GM12878 (cell line): ENCODE measurements at regions not wholly inside any gene's neighbourhood (a gene's known extent, or its start where the extent isn't known, plus 50 kb on each side); places are given as distances from the start of the nearest gene placed in this dataset.
A peak's percentile ranks its signal among the peaks of the same experiment; 100 is the strongest.

Experiments used
- CTCF ChIP-seq, 3 experiments: IDR thresholded peaks in 2 of 3; conservative IDR thresholded peaks in 1 of 3; 2 replicates each; pipeline ENCODE4 v1.5.1; 2011; ENCODE audit warnings: low read depth in 3 of 3, low read length in 3 of 3, mild to moderate bottlenecking in 3 of 3, control low read depth in 2 of 3, moderate library complexity in 2 of 3, inconsistent platforms in 1 of 3, mixed read lengths in 1 of 3; ENCODE audit not compliant: control insufficient read depth in 2 of 3, insufficient read depth in 1 of 3; ENCODE audit errors: extremely low read depth in 1 of 3
- CUX1 ChIP-seq: IDR thresholded peaks from 2 replicates; pipeline ENCODE4 v1.6.1; 2012; ENCODE audit warnings: improper control_type of control experiment, low read depth, low read length; ENCODE audit not compliant: insufficient replicate concordance

- no peak for TF ChIP-seq CUX1
- 0 out of 6 replicates have a peak, but pooled peaks of 1 of the 3 experiments have one; percentile 1 for TF ChIP-seq CTCF (IDR thresholded peaks at IDR 0.05 in 2 of 3, conservative IDR thresholded peaks at IDR 0.05 in 1 of 3; ENCODE audit: control insufficient read depth in 2 of 3, extremely low read depth in 1 of 3, insufficient read depth in 1 of 3, low read depth in 3 of 3, low read length in 3 of 3)
Measured at GRCh38 chr22:25420925-25421904, 143.3 kb upstream of the GRK3 start (continued).
